Stomach (tissue), 4 donors: ENCODE measurements at regions not wholly inside any gene's neighbourhood (a gene's known extent, or its start where the extent isn't known, plus 50 kb on each side); places are given as distances from the start of the nearest gene placed in this dataset.
"Not testable (repeated sequence)": the region's sequence is repeated elsewhere in the genome, so short reads cannot be mapped to it uniquely, and the experiment has no call there.

ENCODE experiments used
- POLR2AphosphoS5 ChIP-seq, 3 donors: sonication (generic); formaldehyde crosslinking; IDR thresholded peaks; one replicate each; pipeline ENCODE4 v1.6.1; 2016; ENCODE audit warnings: antibody characterized with exemption in 3 of 3
- TF ChIP-seq, protein P1 (sequence below), 7 experiments: fragments of 450-650 bp in 4 of 7; fragments of 200-600 bp in 3 of 7; sonication (generic) in 3 of 7; IDR thresholded peaks; one replicate each; pipeline ENCODE4 v1.5.1; 2016 to 2019; ENCODE audit warnings: antibody characterized with exemption in 7 of 7, control low read depth in 2 of 7, mild to moderate bottlenecking in 1 of 7

DNA sequence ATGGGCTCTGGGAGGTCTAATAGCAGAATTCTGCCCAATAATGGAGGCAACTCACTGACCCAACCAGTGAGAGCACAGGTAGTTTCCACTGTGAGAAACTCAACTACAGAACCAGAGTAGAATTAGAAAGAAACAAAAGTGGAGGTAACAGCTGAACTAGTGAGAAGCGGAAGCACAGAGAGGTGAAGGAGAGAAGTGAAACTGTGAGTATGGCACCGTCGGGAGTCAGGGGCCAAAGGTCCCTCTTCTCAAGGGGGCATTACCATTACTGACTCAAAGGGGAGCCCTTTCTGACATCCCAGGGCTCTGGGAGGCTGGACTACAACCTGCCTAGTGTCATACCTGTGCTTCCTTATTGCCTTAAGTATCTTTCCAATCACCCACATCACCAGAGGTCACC lies 198.3 kb downstream of the TP53TG3F start:
- TF ChIP-seq, protein P1, sequence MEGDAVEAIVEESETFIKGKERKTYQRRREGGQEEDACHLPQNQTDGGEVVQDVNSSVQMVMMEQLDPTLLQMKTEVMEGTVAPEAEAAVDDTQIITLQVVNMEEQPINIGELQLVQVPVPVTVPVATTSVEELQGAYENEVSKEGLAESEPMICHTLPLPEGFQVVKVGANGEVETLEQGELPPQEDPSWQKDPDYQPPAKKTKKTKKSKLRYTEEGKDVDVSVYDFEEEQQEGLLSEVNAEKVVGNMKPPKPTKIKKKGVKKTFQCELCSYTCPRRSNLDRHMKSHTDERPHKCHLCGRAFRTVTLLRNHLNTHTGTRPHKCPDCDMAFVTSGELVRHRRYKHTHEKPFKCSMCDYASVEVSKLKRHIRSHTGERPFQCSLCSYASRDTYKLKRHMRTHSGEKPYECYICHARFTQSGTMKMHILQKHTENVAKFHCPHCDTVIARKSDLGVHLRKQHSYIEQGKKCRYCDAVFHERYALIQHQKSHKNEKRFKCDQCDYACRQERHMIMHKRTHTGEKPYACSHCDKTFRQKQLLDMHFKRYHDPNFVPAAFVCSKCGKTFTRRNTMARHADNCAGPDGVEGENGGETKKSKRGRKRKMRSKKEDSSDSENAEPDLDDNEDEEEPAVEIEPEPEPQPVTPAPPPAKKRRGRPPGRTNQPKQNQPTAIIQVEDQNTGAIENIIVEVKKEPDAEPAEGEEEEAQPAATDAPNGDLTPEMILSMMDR (IDR thresholded peaks at IDR 0.05): not testable (repeated sequence)
- TF ChIP-seq POLR2AphosphoS5 (IDR thresholded peaks at IDR 0.05): not testable (repeated sequence)
